Activated T-cell treated with anti-CD3 and anti-CD28 coated beads, Interleukin-2, amount 50 U/mL, for 24 hours (primary cell): ENCODE measurements at regions not wholly inside any gene's neighbourhood (a gene's known extent, or its start where the extent isn't known, plus 50 kb on each side); places are given as distances from the start of the nearest gene placed in this dataset.
"Not testable (repeated sequence)": the region's sequence is repeated elsewhere in the genome, so short reads cannot be mapped to it uniquely, and the experiment has no call there.

Source experiments
- DNase-seq: peaks from one replicate; pipeline ENCODE4 v3.0.0-alpha.2; 2020
- H3K27ac Mint-ChIP-seq: 2 replicates; pipeline ENCODE4 v1.8.0; 2020; ENCODE audit warnings: mild to moderate bottlenecking, mixed read lengths
- H3K27me3 Mint-ChIP-seq: 2 replicates; pipeline ENCODE4 v1.8.0; 2020; ENCODE audit warnings: mixed read lengths
- H3K36me3 Mint-ChIP-seq: 2 replicates; pipeline ENCODE4 v1.8.0; 2020; ENCODE audit warnings: low read depth, mixed read lengths
- H3K4me1 Mint-ChIP-seq: 2 replicates; pipeline ENCODE4 v1.8.0; 2020; ENCODE audit warnings: low read depth, mixed read lengths
- H3K4me3 Mint-ChIP-seq: 2 replicates; pipeline ENCODE4 v1.8.0; 2020; ENCODE audit warnings: mild to moderate bottlenecking, moderate library complexity, mixed read lengths
- H3K9me3 Mint-ChIP-seq: 2 replicates; pipeline ENCODE4 v1.8.0; 2020; ENCODE audit warnings: mixed read lengths

DNA sequence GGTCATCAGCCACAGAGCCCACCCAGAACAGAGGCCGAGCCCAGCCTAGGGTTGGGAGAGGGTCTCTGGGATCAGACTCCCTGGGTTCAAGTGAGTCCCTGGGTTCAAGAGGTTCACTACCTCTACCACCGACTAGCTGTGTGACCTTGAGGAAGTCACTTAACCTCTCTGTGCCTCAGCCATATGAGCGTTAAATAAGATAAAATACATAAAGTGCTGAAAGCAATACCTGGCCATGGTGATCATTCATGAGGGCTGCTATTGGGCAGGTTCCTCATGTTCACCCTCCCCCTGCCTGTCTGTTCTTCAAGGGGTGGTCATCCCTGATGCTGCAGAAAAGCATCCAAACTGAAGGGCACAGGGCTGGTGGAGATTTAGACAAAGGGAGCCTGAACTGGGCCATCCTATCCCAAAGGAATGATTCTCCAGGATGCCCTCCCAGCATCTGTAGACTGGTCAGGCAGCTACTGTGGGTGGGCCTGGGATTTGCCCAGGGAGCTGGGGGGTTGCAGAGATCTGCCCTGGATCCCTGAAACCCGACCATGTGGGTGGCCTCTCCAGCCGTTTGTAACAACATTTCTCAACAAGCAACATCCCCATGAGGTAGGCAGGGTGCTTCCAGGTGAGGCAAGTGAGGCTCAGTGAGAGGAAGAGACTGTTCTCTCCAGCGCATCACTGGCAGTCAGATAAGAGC lies 196.6 kb downstream of the MATN1 start:
- Mint-ChIP-seq H3K4me3 (no peak overlapping the region), H3K9me3 (no peaks in the 10 kb centered on the region), H3K36me3 (no peaks in the 10 kb centered on the region), H3K27me3 (peaks cover 34% of the 10 kb centered on the region), H3K4me1 (no peaks in the 10 kb centered on the region), H3K27ac (no peak overlapping the region)
- no peak for DNase-seq

DNA sequence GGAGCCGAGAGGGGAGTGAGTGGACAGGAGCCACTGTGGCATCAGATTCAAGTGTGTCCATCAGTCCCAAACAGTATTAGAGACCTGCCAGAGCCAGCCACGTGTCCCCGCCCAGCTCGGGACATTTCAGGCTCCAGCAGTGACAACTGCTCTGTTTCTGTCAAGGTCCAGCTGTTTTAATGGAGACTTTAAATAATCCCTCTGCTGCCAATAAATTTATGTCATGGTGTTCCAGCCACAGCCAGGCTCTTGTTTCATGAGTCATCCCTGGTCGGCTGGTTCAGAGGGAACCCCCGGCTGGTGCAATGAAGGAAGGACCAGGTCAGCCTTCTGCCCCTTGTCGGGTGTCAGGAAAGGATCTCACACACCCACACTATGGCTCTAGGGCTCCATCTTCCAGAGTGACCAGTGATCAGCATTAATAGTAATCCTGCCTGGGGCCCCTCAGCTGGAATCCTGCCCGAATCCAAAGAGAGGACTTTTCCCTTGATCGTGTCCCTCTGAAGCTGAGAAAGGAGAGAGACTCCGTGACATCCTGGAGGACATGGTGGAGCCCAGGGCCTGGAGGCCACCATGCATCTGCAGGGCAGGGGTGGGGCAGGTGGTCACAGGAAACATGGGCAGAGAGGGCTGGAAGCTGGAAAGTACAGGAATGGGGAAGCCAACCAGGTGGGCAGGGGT lies 197.3 kb downstream of the MATN1 start:
- H3K36me3 Mint-ChIP-seq: no peaks in the 10 kb centered on the region
- peaks cover 34% of the 10 kb centered on the region for H3K27me3 Mint-ChIP-seq
- no peaks in the 10 kb centered on the region for H3K4me1 Mint-ChIP-seq
- DNase-seq: no peak
- H3K27ac Mint-ChIP-seq: no peak overlapping the region
- H3K4me3 Mint-ChIP-seq: no peak overlapping the region
- no peaks in the 10 kb centered on the region for H3K9me3 Mint-ChIP-seq

DNA sequence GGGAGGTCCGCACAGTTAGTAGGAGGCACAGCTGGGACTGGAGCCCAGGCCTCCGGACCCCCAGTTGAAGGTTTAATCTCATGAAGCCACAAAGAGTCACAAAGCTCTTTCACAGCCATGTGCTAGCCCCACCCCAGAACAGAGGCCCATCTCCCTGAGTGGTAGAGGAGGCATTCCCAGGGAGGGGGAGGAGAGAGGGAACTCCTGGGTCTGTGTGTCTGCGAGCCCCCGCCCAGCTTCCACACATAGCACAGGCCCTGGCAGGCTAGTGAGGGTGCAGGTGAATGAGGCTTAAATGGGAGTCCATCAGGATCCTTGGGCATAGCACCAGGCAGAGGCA lies 197.8 kb downstream of the MATN1 start:
- no peak overlapping the region for H3K27ac Mint-ChIP-seq
- H3K27me3 Mint-ChIP-seq: peaks cover 34% of the 10 kb centered on the region
- no peak for DNase-seq
- H3K36me3 Mint-ChIP-seq: no peaks in the 10 kb centered on the region
- no peaks in the 10 kb centered on the region for H3K4me1 Mint-ChIP-seq
- no peaks in the 10 kb centered on the region for H3K9me3 Mint-ChIP-seq
- H3K4me3 Mint-ChIP-seq: no peak overlapping the region

DNA sequence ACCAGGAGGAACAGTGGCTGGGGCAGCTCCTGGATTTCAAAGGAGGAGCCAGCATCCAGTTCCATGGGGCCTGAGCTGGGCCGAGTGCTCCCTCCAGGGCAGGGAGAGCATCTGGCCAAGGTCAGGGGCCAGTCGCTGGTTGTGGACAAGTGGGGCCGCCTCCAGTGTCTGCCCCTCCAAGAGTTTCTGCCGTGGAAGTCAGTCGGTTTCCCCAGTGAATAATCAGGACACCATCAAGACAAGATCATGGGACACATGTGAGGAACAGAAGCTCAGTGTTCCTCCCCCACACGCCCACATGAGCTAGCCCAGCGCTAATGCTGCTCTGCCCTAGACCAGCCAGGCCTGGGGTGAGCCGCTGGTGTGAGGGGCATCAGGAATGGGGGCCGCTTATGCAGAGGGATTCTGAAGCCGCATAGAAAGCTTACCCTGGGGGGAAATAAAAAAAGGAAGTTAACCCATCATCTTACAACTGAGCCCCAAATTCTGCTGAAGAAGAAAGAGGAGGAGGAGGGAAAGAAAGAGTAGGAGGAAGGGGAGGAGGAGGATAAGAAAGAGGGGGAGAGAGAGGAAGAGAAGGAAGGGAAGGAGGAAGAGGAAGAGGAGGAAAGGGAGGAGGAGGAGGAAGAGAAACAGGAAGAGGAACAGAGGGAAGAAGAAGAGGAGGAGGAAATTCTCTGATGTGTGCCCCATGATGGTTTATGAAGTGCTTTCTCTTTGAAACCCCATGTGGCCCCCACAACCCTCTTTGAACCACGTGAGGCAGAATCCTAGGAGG lies 198.4 kb downstream of the MATN1 start:
- no peaks in the 10 kb centered on the region for H3K9me3 Mint-ChIP-seq
- H3K4me3 Mint-ChIP-seq: no peak overlapping the region
- H3K36me3 Mint-ChIP-seq: no peaks in the 10 kb centered on the region
- H3K27ac Mint-ChIP-seq: no peak overlapping the region
- peaks cover 34% of the 10 kb centered on the region for H3K27me3 Mint-ChIP-seq
- DNase-seq: no peak
- H3K4me1 Mint-ChIP-seq: no peaks in the 10 kb centered on the region

DNA sequence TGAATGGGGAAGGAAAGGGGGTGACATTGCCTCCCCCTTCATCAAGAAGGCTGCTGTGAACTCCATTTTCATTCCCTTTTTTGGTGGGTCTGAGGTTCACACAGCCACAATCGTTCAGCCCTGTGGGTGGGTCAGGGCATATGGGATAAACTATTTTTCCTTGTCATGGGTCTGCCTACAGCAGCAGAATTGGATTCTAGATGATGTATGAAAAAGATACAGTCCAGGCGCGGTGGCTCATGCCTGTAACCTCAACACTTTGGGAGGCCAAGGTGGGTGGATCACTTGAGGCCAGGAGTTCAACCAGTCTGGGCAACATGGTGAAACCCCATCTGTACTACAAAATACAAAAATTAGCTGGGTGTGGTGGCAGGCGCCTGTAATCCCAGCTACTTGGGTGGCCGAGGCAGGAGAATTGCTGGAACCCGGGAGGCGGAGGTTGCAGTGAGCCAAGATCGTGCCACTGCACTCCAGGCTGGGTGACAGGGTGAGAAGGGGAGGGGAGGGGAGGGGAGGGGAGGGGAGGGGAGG lies 199.3 kb downstream of the MATN1 start:
- H3K4me1 Mint-ChIP-seq, H3K9me3 Mint-ChIP-seq, H3K36me3 Mint-ChIP-seq, H3K27ac Mint-ChIP-seq, H3K4me3 Mint-ChIP-seq, DNase-seq: not testable (repeated sequence)
- peaks cover 34% of the 10 kb centered on the region for H3K27me3 Mint-ChIP-seq

DNA sequence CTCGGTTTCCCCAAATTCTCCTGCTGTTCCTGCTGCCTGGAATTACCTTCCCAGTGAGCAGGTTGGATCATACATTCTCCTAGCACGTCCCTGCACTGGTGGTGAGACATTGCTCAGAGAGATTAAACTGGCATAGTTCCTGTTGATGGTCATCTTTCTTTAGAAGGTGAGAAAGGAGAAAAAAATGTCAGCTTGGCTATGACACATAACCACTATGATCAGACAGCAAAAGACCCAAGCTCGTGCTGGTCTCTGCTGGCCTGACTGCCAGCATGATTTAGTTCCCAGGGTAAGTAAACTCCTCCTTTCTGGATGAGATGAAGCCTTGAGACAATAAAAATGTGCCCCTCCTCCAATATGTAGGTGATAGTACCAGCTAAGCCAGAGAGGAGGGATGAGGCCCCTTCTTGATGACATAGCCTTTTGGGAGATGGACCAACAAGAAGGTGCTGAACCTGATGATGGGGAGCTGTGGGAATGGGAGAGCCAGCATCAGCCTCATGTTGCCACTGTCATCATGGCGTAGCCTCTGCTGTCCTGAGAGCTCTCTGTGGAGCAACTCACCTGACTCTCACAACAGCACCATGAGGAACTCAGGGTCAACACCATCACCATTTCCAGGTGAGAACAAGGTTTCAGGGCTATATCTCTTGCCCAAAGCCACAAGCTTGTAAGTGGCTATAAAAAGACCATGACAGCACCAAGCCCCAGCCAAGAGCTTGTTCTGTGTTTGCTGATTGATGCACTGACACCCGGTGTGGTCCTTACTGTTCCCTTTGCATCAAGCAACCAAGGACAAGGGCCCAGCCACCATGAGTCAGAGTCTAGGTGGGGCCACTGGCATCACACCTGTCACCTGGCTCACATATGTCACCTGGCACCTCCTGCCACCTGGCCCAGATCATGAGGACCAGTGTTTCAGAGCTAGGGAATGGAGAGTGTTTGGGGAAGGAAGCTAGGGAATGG lies 200.0 kb downstream of the MATN1 start:
- no peaks in the 10 kb centered on the region for H3K9me3 Mint-ChIP-seq
- no peak overlapping the region for H3K4me3 Mint-ChIP-seq
- no peaks in the 10 kb centered on the region for H3K36me3 Mint-ChIP-seq
- no peak overlapping the region for H3K27ac Mint-ChIP-seq
- H3K27me3 Mint-ChIP-seq: peaks cover 34% of the 10 kb centered on the region
- no peaks in the 10 kb centered on the region for H3K4me1 Mint-ChIP-seq
- no peak for DNase-seq

DNA sequence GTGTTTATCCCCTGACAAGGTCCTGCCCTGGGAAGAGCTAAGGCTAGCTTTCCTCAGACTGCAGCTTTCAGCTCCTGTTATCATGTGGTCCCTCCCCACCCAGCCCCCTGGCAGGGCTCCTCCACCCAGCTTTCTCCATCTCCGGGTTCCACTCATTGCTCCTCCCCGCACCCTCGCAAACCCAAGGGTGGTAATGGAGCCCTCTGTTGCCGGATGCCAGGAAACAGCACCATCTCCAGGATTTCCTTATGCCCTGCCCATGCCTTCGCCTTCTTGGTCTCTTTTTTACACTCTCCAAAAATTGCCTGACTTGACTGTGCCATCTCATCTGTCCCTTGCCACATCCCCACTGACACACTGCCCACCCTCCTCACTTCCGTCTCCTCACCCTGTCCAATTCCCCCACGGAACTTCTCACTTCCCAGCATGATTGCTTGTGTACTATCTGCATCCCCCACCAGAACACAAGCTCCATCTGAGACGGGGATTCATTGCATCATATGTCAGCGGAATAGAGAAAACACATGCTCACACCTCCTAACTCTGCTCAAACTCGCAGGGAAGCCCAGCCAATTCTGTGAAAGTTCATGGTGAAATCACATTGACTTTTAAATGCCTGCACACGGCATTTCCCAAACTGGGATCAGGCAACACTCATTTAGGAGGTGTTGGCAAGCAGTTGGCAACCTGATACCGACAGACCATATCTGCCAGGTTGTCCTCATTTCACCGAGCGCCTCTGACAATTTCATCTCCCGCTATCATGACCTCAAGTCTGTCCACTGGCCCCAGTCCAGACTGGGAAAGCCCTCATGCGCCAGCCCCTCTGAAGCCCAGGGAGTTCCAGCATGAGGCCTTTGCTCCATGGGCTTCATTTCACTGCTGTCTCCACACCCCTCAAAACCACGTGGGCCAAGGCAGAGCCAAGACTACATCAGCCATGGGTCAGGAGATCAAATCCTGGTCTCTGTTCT lies 201.1 kb downstream of the MATN1 start:
- H3K27ac Mint-ChIP-seq: no peak overlapping the region
- no peaks in the 10 kb centered on the region for H3K4me1 Mint-ChIP-seq
- H3K9me3 Mint-ChIP-seq: no peaks in the 10 kb centered on the region
- peaks cover 38% of the 10 kb centered on the region for H3K27me3 Mint-ChIP-seq
- H3K4me3 Mint-ChIP-seq: no peak overlapping the region
- no peak for DNase-seq
- no peaks in the 10 kb centered on the region for H3K36me3 Mint-ChIP-seq

DNA sequence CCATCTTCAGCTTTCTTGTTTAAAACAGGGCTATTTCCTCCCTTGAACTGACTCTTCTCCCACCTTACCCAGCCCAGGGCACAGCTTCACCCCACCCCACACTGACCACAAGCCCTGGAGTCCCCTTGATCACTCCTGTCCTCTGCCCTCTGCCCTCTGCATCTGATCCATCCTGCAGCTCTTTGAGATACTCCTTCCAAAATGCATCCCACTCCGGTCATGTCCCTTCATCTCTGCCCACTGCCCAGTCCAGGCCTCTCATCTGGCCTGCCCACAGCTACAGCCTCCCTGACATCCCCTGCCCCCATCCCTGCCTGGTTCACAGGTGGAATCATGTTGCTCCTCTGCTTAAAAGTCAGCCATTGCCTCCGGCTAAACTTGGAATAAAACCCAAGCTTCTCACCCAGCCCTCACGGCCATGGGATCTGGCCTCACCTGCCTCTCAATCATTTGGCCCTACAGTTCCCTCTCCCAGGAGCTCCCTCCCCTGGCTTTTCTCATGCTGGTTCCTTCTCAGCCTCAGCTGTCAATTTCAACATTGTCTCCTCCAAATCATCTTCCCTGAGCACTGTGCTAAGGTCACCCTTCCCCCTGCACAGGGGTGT lies 202.0 kb downstream of the MATN1 start:
- no peak overlapping the region for H3K4me3 Mint-ChIP-seq
- H3K36me3 Mint-ChIP-seq: no peaks in the 10 kb centered on the region
- H3K27ac Mint-ChIP-seq: no peak overlapping the region
- peaks cover 37% of the 10 kb centered on the region for H3K27me3 Mint-ChIP-seq
- H3K4me1 Mint-ChIP-seq: no peaks in the 10 kb centered on the region
- no peak for DNase-seq
- H3K9me3 Mint-ChIP-seq: no peaks in the 10 kb centered on the region

DNA sequence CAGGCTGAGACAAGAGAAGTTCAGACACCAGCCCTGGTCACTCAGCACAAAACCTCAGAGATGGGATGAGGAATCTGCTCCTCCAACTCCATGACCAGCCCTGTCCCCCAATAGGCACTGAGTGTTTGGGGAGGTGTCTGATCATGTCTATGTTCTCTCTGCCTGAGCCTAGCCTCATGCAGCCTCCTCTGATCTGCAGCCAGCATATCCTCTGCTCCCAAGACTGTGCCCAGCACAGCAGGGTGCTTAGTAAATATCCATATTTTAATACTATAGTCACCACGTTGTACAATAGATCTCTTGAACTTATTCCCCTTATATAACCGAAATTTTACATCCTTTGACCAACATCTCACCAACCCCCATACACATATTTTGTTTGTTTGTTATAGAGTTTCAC lies 202.9 kb downstream of the MATN1 start:
- H3K27ac Mint-ChIP-seq: no peak overlapping the region
- H3K4me1 Mint-ChIP-seq: no peaks in the 10 kb centered on the region
- H3K27me3 Mint-ChIP-seq: peaks cover 29% of the 10 kb centered on the region
- H3K9me3 Mint-ChIP-seq: no peaks in the 10 kb centered on the region
- no peak for DNase-seq
- no peak overlapping the region for H3K4me3 Mint-ChIP-seq
- H3K36me3 Mint-ChIP-seq: no peaks in the 10 kb centered on the region

DNA sequence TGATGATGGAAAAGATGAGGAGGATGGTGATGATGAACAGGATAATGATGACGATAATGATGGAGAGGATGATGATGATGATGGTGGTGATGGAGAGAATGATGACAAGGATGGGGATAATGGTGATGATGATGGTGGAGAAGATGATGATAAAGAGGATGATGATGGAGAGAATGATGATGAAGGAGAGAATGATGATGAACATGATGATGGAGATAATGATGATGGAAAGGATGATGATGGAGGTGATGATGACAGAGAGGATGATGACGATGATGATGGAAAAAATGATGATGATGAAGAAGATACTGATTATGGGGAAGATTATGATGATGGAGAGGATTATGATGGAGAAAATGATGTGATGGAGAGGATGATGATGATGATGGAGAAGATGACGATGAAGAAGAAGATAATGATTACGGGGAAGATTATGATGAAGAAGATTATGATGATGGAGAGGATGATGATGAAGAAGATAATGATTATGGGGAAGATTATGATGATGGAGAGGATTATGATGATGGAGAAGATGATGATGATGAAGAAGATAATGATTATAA lies 204.1 kb downstream of the MATN1 start:
- Mint-ChIP-seq H3K27ac (no peak overlapping the region), H3K4me1 (no peaks in the 10 kb centered on the region), H3K27me3 (peaks cover 25% of the 10 kb centered on the region), H3K9me3 (no peaks in the 10 kb centered on the region), H3K4me3 (no peak overlapping the region), H3K36me3 (no peaks in the 10 kb centered on the region)
- DNase-seq: no peak

DNA sequence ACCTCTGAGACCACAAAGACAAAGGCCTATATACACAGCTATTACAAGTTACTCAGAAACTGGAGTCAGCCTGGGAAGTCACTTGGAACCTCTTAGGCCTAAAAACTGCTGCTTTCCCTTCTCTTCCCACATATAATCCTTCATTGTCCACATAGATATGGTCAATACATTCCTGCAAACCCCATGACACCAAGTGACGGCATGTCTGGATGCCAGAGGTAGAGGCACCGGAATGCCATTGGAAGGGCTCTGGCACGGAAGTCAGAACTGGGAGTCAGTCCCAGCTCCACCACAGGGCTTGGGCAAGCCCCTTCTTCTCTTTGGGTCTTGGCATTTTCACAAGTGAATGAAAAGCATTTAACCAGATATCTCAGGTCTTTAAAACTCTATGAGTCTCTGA lies 204.7 kb downstream of the MATN1 start:
- H3K27me3 Mint-ChIP-seq: peaks cover 23% of the 10 kb centered on the region
- H3K4me1 Mint-ChIP-seq: no peaks in the 10 kb centered on the region
- no peak for DNase-seq
- no peak overlapping the region for H3K27ac Mint-ChIP-seq
- no peaks in the 10 kb centered on the region for H3K36me3 Mint-ChIP-seq
- no peak overlapping the region for H3K4me3 Mint-ChIP-seq
- no peaks in the 10 kb centered on the region for H3K9me3 Mint-ChIP-seq

DNA sequence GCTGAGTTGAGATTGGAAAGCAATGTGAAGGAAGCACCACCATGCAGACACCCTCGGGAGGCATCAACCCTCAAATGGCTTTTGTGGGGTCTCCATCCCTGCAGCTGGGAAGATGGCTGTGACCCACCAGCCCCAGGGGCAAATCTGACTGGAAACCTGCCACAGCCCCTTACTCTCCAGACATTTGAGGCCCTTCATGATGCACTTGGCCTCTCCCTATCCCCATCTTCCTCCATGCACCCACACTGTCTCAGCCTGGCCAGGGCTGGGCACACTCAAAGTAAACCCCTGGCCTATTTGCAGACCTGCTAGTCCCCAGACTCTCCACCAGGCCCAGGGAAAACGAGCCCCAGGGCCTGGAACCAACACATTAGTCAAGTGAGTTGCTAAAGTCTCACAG lies 205.2 kb downstream of the MATN1 start:
- H3K9me3 Mint-ChIP-seq: no peaks in the 10 kb centered on the region

DNA sequence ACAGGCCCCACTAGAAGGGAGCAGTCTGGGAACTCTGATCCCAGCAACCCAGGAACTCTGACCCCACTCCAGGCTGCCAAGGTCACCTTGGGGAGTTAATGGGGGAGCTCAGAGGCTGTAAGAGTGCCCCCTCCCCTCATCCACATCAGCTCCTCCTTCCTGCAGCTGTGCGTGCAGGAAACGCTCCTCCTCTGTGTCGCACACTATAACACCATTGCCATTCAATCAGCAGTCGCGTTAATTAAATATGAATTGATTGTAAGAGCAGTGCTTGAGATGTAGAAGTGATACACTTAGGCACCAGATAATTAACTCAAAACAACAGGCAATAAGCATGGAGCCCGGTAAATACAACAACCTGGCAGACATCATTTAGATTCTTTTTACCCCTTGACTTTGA lies 205.7 kb downstream of the MATN1 start:
- DNase-seq, H3K36me3 Mint-ChIP-seq, H3K27ac Mint-ChIP-seq, H3K9me3 Mint-ChIP-seq, H3K4me3 Mint-ChIP-seq, H3K4me1 Mint-ChIP-seq: not testable (repeated sequence)
- peaks cover 13% of the 10 kb centered on the region for H3K27me3 Mint-ChIP-seq

More for the DNA sequence above, 205.2 kb downstream of the MATN1 start:
- no peak overlapping the region for H3K4me3 Mint-ChIP-seq
- no peaks in the 10 kb centered on the region for H3K4me1 Mint-ChIP-seq
- no peak for DNase-seq
- H3K27me3 Mint-ChIP-seq: peaks cover 18% of the 10 kb centered on the region
- no peaks in the 10 kb centered on the region for H3K36me3 Mint-ChIP-seq
- H3K27ac Mint-ChIP-seq: no peak overlapping the region
